NCI-H128 (cell line): ENCODE measurements at regions not wholly inside any gene's neighbourhood (a gene's known extent, or its start where the extent isn't known, plus 50 kb on each side); places are given as distances from the start of the nearest gene placed in this dataset.
"Not testable (repeated sequence)": the region's sequence is repeated elsewhere in the genome, so short reads cannot be mapped to it uniquely, and the experiment has no call there.

Source experiments
- DNase-seq: peaks from one replicate; lab custom pipeline; 2025; ENCODE audit not compliant: unreplicated experiment; lab: John Stamatoyannopoulos, UW

DNA sequence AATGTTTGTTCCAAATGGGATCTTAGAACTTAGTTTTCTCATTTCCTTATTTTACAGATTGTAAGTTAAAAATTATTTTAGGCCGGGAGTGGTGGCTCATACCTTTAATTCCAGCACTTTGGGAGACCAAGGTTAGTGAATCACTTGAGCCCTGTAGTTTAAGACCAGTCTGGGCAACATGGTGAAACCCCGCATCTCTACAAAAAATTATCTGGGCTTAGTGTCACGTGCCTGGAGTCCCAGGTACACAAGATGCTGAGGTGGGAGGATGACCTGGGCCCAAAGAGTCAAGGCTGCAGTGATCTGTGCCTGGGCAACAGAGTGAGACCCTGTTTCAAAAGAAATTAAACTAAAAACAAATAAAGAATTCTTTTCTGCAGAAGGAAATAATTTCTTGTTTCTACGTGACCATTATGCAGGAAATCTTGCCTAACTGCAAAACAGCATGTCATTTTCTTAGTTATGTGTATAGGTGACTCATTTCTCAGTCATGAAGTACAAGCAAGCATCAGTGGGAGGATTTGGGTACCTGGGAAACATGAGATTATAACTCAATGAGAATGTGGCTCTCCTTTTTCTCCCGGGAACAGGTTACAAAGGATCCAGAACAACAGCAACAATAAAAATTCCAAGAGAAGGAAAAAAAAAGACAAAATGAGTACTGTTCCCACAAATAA, 375.1 kb upstream of the ST8SIA4 start:
- DNase-seq = no peak

DNA sequence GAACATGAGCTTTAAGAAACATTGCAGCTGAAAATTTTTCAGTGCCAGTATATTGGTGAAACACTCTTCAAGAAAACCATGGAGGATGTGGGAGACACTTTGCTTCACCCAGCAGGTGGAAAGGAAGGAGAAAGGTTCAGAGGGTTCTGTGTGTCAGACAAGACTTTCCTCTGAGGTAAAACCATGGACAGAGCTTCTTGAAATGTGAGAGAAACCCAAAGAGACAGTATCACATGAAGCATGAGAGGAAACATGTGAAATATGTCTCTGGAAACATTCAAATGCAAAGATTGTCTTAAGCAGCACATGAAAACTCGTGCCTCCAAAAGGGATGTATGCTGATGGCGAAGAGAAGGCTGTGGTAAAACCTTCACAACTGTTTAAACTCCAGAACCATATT, 368.9 kb upstream of the ST8SIA4 start:
- DNase-seq = no peak

GRCh38 chr5:101271416-101271815, 368.3 kb upstream of the ST8SIA4 start:
- no peak for DNase-seq

DNA sequence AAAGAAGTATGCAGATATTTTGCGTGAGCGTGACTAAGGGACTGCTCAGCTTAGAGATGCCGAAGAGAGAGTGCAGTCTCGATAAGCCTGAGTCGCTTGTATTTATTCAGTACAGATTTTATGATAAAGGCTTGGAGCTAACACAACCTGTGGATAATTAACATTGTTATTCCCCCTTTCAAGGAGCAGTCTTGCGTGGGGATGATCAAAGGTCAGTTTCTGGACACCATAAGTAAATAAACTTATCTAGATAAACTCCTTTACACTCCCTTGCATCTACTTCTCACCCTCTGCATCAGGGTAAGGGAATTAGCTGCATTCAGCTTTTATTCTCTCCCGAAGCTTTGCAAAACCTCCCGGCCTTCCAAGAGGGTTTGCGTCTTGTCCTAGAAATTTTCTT, 357.8 kb upstream of the ST8SIA4 start:
- DNase-seq = no peak

DNA sequence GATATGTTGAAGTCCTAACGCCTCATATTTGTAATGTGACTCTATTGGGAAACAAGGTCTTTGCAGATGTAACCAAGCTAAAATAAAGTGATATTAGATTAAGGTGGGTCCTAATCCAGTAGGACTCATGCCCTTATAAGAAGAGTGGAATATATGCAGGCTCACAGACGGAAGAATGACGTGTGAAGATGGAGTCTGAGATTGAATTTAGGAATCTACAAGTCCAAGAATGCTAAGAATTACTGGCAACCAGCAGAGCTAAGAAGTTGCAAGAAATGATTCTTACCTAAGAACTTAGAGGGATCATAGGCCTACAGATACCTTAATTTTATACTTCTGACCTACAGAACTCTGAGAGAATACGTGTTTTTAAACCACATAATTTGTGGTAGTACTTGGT, 350.0 kb upstream of the ST8SIA4 start:
- DNase-seq = no peak

DNA sequence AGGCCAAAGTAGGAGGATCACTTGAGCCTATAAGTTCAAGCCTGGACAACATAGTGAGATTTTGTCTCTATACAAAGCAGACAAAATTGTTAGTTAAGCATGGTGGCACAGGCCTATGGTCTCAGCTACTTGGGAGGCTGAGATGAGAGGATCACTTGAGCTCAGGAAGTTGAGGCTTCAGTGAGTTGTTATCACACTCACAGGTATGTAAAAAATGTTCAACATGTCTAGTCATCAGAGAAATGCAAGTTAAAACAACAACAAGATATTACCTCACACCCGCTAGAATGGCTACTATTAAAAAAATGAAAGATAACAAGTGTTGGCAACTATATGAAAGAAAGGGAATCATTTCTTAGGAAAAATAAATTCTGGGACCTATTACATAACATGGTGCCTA, 341.5 kb upstream of the ST8SIA4 start:
- DNase-seq = no peak

GRCh38 chr5:101212942-101213514, 309.9 kb upstream of the ST8SIA4 start:
- DNase-seq = no peak

DNA sequence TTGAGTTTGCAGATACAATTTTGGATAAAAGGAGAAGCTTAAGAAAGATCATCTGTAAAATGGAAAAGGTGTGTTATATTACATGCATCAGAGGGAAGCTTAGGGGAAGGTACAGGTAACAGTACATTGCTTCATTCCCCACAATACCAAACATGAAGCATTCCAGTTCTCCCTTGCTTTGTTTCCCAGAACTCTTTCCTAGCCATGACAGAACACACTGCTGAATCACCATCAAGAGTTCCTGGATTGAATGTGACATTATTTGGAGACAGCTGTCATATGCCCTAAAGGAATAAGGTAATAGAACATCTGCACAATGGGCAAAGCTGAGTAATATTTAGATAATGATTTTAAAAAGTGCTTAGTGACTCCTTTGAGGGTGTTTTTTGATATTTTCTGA, 303.5 kb upstream of the ST8SIA4 start:
- no peak for DNase-seq

GRCh38 chr5:101205065-101205464, 302.0 kb upstream of the ST8SIA4 start:
- not testable (repeated sequence) for DNase-seq

- DNase-seq = not testable (repeated sequence)
Measured at GRCh38 chr5:101180365-101180764, 277.3 kb upstream of the ST8SIA4 start.

DNA sequence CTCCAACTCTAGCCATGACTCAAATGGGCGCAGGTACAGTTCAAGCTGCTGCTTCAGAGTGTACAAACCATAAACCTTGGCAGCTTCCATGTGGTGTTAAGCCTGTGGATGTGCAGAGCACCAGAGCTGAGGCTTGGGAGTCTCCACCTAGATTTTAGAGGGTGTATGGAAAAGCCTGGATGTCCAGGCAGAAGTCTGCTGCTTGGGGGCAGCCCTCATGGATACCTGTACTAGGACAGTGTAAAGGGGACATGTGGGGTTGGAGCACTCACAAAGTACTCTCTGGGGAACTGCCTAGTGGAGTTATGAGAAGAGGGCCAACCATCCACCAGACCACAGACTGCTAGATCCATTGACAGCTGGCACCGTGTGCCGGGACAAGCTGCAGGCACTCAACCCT, 273.5 kb upstream of the ST8SIA4 start:
- no peak for DNase-seq

GRCh38 chr5:101174981-101175380, 271.9 kb upstream of the ST8SIA4 start:
- no peak for DNase-seq

DNA sequence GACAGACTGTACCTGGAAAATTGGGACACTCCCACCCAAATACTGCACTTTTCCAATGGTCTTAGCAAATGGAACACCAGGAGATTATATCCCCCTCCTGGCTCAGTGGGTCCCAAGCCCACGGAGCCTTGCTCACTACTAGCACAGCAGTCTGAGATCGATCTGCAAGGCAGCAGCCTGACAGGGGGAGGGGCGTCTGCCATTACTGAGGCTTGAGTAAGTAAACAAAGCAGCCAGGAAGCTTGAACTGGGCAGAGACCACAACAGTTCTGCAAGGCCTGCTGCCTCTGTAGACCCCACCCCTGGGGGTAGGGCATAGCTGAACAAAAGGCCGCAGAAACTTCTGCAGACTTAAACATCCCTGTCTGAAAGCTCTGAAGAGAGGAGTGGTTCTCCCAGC, 260.0 kb upstream of the ST8SIA4 start:
- no peak for DNase-seq

- no peak for DNase-seq
Measured at GRCh38 chr5:101160002-101160401, 256.9 kb upstream of the ST8SIA4 start.

- DNase-seq = no peak
Measured at GRCh38 chr5:101159006-101159405, 255.9 kb upstream of the ST8SIA4 start.

DNA sequence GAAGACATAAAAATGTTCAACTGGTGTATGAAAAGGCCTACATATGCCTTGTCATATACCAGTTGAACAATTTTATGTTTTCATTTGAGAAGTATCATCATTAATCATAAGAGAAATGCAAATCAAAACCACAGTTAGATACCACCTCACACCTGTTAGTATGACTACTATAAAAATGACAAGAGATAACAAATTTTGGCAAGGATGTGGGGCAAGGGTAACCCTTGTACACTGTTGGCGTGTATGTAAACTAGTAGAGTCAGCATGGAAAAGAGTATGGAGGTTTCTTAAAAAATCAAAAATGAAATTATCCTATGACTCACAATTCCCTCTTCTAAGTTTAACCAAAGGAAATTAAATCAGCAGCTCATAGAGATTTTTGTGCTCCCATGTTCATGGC, 250.4 kb upstream of the ST8SIA4 start:
- DNase-seq = no peak

GRCh38 chr5:101143526-101143925, 240.4 kb upstream of the ST8SIA4 start:
- DNase-seq = no peak

GRCh38 chr5:101142102-101142501, 239.0 kb upstream of the ST8SIA4 start:
- DNase-seq = no peak

- no peak for DNase-seq
Measured at GRCh38 chr5:101136454-101136853, 233.4 kb upstream of the ST8SIA4 start.

DNA sequence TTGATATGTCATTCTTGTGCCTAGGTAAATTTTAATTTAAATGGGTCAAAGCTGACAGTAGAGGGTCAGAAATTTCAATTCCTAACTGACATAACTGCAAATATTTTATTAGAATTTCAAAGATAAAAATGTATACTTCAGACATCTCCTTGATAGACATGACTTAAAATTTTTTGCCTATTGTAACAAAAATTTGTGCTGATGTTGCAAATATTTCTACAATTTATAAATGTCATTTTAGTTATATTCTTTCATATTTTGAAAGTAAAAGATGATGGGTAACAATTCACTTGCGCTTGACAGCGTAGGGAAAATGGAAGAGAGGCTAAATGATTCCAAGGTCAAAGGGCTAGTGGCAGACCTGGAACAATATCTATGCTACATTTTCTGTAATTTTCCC, 220.3 kb upstream of the ST8SIA4 start:
- DNase-seq = no peak

DNA sequence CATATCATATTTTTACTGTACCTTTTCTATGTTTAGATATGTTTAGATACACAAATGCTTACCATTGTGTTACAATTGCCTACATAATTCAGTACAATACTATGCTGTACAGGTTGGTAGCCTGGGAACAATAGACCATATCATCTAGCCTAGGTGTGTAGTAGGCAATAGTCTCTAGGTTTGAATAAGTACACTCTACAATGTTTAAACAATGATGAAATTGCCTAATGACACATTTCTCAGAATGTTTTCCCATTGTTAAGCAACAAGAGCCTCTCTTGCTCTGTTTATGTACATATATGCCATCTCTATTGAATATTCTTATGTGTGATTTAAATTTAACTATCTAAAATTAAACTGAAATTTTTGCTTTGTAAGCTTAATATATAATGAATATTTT, 209.6 kb upstream of the ST8SIA4 start:
- DNase-seq = no peak

DNA sequence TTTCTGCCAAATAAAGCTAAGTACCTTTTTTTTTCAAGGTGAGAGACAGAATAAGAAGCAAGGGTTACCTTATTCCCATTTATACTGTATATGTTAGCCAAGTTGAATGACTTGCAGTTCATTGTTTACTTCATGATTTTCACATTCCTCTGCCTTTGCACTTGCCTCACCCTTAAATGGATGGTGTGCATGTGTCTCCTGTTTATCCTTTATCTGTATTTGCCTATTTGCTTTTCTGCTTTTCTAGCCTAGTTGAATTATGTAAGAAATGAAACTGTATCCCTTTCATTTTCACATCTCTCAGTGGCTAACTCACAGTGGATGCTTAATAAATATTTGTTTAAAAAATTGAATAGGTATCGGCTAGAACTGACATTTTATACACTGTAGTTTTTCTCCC, 200.8 kb upstream of the ST8SIA4 start:
- DNase-seq = no peak

GRCh38 chr5:101102506-101102905, 199.4 kb upstream of the ST8SIA4 start:
- no peak for DNase-seq
